GM18909 (cell line): ENCODE measurements at regions not wholly inside any gene's neighbourhood (a gene's known extent, or its start where the extent isn't known, plus 50 kb on each side); places are given as distances from the start of the nearest gene placed in this dataset.
A peak's percentile ranks its signal among the peaks of the same experiment; 100 is the strongest.

Source experiments
- ATAC-seq: cut with Tn5 transposase; IDR thresholded peaks from one replicate; pipeline ENCODE4 v1.9.1; 2021; ENCODE audit warnings: mild to moderate bottlenecking; ENCODE audit not compliant: unreplicated experiment, poor library complexity

DNA sequence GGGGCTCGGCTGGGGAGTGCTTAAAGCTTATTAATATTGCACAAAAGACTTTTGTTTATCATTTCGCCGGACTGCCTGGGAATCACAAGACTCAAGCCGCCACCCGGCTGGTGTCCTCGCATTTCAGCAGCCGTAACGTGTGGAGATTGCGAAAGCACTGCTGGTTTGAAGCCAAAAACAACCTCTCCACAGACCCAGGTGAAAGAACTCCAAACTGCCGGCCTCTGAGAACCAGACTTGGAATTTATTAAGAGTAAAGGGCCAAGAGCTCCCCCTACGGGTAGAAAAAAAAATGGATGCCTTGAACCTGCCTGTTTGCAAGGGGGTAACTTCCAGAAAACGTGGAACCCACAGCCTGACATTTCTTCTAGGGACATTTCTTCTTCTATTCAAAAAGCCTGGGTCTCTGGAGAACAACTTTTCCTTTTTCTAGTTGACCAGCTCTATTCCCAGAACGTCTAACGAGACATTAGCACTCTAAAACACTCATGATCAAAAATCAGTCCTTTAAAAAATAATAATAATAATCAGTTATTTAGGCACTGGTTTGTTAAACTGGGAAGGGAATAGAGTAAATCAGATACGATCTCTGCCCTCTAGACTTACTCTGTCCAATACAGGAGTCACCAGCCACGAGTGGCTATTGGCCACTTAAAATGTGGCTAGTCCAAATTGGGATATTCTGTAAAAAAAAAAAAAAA, 216.3 kb downstream of the C1D start:
- ATAC-seq, result peak; percentile 65

DNA sequence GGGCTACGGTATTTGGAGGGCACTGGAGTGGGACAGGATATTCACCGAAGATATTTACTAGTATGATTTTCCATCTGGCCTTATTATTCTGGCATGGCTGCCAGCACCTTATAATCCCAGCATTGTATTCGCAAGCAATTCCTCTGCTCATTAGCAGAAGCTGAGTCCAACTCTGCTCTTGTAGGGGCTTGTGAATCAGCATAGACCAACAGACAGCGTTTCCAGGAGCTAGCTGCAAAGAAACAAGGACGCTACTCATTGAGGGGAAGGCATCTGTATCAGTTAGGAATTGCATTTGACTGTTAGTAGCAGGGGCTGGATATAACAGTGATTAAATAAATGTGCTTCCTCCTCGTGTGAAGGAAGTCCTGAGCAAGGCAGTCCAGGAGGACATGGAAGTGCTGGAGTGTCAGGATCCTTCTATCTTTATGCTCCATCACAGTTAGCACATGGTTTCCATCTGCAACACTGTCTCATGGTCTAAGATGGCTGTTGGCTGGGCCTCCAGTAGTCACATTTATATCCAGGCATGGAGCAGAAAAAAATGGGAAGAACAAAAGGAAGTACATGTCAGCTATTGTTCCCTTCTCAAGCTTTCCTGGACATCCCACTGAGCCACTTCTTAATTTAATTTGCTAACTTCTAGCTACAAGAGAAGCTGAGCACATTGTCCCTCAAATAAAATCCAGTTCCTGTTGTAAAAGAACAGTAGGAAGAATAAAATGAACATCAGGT, 214.1 kb downstream of the C1D start:
- ATAC-seq, result no peak

DNA sequence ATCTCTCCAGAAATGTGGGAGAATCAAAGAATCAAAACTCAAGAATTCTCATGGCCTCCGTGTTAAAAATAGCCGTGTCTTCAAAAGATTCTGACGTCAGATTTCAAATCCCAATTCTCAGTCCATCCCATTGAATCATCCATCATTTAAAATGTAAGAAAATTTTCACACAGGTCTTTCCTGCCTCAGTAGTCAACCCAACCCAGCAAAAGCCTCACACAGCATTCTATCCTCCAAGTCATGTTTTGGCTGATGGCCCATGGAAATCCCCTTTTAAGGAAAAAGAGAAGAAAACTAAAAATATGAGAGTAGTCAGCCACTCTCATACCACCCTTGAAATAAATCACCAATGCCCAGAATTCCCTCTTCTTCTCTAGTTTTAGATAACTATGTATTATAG, 211.8 kb downstream of the C1D start:
- no peak for ATAC-seq

DNA sequence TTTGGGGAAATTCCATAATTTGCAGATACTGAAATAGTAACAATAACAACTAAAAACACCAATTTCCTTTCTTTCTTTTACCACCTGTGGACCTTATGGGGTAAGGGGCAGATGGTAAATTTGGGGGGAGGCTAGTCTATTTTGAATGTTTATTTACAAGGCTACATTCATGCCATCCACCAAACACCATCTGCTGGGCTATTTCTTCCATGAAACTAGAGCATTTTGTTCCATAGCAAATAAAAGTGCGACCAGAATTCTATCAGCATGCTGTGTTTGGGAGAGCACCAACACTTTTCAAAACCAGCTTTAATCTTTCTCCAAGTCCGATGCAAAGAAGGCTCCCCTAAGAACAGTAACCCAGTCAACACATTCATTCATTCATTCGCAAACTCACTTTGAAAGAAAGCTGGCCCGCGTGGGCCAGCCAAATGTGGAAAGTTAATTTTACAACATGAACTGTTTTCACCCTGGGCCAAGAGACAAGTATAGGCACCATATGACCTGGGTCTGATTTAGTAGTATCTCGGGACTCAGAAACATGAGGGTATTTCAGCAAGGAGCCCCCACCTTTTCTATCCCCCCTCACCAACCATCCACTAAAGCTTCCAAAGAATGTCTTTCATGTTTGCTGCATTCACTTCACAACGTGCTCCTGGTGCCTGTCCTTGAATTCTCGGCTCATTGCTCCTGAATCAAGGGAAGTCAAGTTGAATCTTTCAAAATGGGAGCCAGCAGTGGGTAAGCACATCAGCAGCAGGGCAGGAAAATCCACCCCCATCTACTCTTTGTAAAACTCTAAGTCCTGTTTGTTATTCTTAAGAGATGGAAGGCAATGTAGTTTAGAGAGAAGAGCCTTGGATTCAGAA, 210.6 kb downstream of the C1D start:
- no peak for ATAC-seq

DNA sequence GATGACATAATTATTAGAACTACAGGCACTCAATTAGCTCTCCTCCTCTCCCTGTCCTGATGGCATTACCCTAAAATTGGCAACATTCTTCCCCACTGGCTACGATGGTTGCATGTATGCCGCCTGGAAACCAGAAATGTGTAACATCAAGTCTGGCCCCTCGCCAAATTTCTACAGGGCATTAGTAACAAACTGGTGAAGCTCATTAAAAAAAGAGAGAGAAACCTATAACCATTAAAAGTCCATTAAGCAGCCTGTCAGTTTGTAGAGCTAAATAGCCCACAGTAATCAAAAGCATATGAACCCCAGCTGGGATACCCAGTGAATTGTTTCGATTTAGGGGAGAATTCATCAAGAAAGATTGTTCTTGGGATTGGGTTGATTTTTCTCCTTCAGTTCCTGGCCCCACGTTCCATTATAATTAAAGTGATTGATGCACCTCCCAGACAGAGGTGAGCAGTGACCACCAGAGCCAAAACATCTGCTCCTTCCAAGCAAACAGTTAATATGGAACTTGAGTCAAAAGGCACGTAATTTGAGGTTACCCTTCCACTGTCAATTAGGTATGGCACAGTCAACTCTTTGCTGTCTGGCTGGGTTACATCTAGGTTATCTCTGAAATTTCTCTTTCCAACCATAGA, 208.6 kb downstream of the C1D start:
- no peak for ATAC-seq

DNA sequence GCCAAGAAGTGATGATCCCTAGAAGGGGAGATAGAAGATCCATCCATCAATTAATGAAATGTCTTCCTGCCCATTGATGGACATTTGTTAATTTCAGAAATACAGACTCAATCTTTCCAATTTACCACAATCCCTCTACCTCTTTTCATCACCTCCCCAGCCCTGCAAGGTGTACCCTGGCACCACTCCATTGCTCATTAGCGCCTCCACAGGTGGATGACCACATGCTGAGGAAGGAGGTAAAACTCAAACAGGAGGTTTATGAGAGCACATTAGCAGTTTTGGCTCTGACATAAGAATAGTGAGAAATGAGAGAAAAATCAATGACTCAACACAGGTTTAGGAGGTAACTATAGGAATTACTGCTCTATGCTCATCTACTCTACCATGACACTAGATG, 208.0 kb downstream of the C1D start:
- ATAC-seq, result no peak

DNA sequence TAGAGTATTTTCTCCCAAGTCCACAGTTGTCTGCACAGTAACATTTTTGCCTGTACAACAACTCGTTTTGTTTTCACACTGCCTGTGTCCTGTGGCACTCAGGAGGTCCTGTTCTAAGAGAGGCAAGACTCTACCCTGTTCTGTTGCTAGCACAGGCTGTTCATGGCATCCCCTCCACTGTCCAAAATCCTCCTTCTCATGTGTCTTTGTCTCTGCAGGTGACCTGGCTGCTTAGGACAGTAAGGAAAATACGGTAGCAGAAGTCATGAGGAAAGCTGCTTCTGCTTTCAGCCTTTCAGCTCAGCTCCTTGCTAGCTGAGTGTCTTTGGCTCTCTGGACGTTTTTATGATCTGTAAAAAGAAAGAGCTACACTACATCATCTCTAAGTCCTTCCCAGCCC, 205.9 kb downstream of the C1D start:
- no peak for ATAC-seq

DNA sequence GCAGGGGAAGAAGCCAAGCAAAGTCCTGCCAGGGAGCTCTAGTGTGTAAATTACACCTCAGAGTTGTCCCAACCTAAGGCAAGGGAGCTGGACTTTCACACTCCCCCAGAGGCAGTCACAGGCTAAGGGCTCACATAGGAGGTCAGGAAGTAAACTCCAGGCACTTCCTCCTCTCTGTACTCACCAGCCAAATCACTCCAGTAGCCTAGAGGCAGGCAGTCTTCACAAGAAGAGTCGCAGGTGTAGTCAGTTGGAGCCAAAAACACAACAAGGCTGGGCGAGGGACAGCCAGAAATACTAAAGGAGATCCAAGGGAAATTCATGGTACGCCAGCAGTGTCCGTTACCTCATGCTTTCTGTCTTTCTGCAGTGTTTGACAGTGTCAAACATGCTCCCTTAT, 205.0 kb downstream of the C1D start:
- no peak for ATAC-seq

DNA sequence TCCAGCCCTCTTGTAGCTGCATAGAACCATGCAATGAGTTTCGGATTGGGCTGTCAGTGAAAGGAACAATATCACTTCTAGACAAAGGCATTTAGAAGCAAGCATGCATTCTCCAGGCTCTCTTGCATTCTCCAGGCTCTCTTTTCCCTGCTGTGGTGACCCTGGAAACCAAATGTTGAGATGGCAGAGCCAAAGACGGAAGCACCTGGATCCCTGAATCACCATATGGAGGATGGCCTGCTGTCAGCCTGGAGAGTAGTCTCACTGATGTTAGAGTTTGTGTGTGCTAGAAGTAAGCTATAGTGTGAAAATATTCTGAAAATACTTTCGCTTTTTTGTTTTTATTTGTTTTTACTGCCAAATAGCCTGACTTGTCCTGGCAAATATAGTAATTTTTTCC, 203.9 kb downstream of the C1D start:
- no peak for ATAC-seq

DNA sequence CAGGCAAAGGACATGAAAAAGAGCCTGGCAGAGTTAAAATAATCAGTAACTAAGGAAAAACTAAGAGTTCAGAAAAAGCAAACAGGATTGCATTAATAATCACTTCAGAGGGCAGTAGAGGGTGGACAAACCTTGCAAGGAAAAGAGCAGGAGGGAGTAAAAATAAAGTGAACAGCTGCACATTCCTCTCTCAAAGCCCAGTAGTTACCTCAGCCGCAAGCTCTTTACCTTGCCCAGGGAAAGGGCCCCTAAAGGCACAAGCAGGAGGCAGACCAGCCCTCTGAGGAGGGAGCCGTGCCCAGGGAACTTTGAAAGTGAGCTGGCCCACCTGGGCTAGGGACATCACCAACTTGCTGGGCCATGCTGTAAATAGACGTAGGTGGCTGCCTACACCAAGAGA, 196.9 kb downstream of the C1D start:
- no peak for ATAC-seq

DNA sequence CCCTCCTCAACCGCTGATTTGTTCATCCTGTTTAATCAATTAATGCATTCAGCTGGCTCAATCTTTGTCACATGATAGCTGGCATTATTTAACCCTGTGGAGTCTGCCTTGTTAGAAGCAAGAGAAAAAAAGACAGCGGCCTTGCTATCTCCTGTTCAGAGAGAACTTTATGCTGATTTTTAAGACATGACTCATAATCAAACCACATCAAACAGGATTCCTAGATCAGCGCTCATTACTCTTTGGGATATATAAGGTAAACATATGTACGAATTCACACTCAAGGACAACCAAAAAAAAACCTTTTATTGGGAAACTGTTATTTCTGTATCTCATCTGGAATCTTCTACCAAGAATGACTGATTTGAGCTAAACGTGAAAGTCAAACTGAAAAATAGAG, 195.1 kb downstream of the C1D start:
- no peak for ATAC-seq

DNA sequence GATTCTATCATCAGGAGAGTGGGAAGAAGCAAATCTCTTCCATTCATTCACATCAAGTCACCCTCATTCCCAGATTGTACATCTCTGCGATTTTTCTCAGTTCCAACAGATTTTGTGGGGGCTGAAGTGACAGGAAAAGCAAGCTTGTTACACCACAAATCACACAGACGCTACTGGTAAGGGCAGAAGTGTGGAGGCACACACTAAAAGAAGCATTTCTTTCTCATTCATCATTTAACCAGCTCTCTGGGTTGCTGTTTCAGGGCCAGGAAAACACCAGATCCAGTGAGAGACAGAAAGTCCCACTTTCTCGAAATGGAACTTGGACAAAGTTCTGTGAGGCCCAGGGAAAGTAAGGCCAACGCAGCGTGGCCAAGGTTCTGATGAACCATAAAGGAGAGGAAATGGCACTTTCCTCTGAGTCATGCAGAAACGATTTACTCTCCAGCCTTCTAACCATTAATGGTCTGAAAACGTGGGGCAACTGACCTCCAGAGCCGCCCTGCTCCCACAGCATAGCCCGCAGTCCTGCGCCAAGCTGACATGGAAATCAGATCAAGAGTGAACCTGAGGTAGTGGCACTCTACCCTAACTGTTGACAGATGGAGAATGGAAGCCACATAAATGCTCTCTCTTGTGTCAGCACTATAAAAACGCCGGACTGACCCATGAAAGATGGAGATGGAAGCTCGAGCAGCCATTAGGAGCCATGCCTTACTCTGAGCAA, 191.0 kb downstream of the C1D start:
- ATAC-seq, result no peak

DNA sequence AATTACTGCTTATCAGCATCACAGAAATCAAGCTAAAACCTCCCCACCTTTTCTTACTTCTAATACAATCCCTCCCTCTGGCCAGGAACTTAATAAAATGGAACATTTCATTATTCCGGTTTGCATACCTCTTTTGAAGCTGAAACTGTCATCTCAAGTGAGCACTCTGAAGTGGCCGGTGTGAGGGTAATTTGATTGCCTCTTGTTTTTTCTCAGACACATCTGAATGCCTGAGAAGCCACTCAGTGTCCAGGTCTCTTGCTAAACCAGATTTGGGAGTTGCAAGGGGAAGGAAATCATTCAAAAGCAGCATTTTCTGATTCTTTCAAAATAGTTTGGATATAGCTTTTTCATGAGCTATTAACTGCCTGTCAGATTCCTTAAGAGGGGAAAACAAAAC, 190.3 kb downstream of the C1D start:
- no peak for ATAC-seq

DNA sequence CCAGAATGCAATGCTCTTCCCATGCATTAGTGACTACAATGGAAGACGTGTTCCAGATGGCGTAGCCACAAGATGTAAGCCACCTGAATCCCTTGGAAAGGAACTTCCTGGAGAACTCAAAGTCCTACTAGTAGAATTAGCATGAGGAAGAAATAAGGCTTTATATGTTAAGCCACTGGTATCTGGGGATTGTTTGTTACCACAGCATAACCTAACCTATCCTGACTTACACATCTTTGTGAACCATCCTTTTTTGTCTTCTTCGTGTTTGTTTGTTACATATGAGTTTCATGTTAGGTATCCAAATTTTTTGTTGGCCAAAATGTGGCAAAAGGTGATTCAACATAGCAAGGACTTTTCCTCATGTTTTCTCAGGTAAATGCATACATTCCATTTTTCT, 188.9 kb downstream of the C1D start:
- no peak for ATAC-seq

DNA sequence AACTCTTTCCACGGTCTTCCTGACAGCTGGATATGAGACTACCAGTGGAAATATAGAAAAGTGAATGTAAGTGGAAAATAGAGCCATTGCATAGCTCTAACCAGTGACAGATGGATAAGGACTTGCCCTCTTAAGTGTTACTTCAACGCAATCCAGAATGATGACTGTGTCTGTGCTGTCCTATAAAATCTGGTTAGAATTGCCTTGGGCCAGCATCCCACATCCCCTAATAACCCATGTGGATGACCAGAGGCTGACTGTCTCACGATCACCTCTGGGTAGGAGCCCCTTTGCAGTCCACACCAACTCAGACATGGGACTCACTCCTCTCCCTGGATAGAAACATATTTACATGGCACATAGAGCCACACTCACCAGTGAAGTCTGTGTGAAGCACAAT, 186.6 kb downstream of the C1D start:
- ATAC-seq, result no peak

DNA sequence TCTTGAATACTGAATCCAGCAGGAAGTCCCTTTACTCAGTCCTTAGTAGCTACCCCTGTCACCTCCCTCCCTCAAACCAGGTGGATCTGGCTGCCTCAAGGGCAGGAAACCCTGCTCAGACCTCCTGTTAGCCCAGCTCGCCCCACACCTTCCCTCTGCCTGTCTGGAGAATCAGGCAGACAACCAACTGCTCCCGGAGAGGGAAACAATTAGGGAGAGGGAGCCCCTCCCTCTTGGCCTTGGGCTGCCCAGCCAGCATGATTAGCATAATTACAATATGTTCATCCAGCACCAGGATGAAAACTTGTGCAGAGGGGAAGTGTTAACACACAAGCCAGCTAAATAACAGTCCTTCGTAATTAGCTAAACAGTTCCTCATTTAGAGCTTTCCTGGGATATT, 185.5 kb downstream of the C1D start:
- ATAC-seq, result no peak

DNA sequence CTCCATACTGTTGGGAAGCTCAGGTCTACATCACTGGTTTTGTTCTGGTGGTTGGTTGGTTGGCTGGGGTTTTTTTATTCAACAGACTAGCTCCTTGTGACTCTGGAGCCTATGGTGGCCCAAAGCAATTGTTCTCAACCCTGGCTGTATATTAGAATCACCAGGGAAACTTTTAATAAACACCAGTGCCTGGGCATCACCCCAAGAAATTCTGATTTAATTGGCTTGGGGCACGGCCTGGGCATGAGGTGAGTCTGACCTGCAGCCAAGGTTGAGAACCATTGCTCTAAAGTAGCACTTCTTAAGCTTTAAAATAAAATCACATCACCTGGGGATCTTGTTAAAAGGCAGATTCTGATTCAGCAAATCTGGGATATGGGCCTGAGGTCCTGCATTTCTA, 184.1 kb downstream of the C1D start:
- ATAC-seq, result no peak

DNA sequence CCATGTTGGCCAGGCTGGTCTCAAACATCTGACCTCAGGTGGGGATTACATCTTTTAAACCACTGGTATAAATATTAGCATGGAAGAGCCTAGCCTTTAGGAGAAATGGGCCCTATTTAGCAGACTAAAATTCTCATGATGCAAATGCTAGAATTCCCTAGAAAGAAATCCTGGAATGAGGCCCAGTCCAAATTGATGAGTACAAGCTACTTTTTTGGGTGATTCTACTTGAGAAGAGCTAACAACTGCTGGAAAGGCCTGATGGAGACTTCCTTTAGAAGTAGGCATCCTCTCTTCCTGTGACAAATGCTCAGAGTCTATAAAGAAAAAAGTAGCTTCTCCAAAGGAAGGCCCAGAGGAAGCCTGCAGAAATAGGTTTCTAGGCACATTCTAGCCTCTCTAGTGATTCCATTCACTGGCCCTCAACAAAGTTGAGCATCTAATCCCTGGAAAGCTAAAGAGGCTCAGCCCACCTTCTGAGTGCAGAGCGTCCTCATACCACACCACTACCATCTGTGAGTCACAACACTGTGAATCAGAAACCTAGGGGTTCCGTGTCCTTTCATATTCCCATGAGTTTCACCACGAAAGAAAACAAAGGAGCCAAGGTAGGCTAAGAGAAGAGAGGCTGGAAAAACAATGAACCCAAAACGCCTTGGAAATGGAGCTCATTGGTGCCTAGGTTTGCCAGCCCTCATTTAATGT, 183.1 kb downstream of the C1D start:
- no peak for ATAC-seq

DNA sequence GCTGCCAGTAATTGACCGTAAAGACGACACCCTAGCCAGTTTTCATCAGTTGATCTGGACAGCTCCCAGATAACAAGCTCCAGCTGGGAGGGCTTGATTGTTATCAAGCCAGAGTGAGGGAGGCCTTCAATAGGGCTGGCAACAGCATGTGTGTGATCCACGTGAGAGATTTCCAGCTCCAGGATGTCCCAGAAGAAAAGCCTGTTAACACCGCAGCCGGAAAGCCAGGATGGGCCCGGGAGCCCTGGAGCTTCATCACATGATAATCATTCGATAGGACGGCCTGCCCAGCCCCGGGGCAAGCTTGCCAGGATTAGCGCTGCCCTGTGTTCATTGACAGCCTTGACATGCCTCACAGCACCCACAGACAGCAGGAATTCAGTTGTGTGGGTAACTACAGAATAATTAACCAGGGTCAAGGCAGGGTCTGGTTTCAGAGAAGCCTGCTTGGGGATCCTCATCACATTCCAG, 182.5 kb downstream of the C1D start:
- no peak for ATAC-seq
